Stimulated activated CD4-positive, alpha-beta T cell treated with anti-CD3 and anti-CD28 coated beads, Interleukin-12 subunit alpha, Interleukin-12 subunit beta, amount 100 ng/mL, for 24 hours (primary cell): ENCODE measurements at regions not wholly inside any gene's neighbourhood (a gene's known extent, or its start where the extent isn't known, plus 50 kb on each side); places are given as distances from the start of the nearest gene placed in this dataset.
"Not testable (repeated sequence)": the region's sequence is repeated elsewhere in the genome, so short reads cannot be mapped to it uniquely, and the experiment has no call there.

Source experiments
- DNase-seq, 2 experiments: peaks; one replicate each; pipeline ENCODE4 v3.0.0-alpha.2; 2020; ENCODE audit warnings: low read depth in 2 of 2

DNA sequence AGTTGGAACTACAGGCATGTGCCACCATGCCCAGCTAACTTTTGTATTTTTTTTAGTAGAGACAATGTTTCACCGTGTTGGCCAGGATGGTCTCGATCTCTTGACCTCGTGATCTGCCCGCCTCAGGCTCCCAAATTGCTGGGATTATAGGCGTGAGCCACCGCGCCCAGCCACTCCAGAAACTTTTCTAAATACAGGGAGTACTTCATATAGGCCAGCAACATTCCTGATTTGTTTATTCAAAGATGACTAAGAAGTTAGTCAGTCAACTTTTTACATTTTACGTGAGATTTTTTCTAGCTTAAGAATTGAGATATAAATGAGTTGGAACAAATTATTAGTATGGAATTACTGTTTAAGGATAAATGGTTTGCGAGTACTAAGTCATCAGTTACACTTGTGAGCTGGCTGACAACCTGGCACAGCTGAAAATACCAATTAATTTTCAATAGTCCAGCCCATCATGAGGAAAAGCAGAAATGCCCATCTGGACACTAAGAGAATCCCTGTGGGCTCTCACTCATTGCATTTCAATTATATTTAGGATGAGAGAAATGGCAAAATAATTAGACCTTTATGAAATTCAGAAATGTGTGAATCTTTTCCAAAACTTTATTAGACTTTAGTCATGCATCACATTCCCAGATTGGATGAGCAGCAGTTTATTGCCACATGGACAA, 430.8 kb upstream of the SPATA31A3 start:
- not testable (repeated sequence) for DNase-seq

DNA sequence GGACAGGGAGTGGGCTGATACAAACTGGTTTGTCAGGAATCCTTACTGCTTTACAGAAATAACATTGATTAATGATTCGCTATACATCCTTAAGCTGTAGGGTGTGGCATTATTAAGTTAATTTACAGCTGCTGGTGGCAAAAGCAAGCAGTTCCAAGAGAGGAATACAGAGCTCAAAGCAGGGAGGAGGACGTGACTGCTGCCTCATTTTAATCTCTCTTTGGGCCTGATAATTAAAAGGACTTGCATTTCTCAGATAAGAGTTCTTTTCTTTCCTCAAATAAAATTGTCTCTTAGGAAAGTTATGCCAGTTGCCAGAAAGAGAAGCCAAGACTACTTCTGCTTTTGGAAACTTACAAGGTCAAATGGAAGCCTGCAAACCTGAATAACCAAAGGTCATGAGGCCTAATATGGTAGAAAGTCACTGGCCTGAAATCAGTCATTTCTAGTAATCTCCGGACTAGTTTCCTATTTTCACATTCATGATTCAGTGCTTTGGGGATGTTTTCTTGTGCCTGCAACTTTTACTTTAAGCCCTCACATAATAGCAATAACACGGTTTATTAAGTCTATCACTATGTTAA, 426.2 kb upstream of the SPATA31A3 start:
- not testable (repeated sequence) for DNase-seq

GRCh38 chr9:67417341-67417983, 425.1 kb upstream of the SPATA31A3 start:
- not testable (repeated sequence) for DNase-seq

DNA sequence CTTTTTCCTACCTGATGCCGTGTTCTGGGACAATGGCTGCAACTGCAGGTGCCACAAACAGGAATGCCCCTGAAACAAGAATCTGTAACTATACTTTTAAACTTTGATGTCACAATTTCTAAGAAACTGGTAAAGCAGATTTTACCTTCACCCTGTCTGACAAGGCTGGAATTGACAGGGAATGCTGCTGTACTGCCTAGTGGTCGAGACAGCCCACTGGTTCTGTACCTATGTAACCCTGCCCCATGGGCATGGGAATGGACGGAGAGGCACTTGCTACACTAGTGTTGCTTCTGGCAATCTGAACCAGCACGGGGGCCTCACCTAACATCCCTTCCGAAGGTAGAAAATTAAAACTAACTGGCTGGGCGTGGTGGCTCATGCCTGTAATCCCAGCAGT, 424.3 kb upstream of the SPATA31A3 start:
- not testable (repeated sequence) for DNase-seq

DNA sequence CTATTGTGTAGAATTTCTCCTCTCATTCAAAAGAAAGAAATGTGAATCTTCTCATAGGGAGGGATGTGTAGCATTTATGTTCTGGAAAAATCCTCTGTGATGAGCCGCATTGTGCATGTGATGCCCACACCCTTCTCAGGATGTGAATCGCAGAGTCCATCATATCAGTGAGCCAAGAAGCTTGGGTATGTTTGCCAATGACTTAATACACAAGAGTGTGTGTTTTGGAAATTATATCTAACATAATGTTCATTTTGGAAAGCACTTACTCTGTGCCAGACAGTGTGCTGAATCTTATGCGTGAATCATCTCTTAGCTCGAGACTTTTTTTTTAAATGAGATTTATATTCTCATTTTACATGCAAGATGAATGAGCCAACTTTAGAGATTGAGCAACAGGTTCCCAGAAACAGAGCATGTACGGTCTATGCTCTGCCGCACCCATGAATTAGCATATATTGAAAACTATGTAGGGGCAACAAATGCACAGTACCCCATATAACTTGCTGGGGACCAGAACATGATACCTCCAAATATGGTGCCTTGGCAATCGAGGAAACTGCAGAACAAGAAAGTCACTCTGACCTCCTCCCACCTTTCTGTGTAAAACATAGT, 418.4 kb upstream of the SPATA31A3 start:
- not testable (repeated sequence) for DNase-seq

DNA sequence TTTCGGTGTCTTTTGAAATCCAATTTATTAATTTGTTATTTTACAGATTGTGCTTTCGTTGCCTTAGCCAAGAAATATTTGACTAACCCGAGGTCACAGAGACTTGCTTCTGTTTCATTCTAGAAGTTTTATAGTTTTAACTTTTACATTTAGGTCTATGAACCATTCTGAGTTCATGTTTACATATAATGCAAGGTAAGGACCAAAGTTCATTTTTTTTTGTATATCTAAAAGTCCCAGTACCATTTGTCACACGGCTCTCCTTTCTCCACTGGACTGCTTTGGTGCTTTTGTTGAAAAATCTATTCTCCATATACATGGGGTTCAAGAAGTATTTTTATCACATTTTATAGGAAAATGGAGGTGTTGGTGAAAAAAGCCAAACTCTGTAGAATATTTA, 411.4 kb upstream of the SPATA31A3 start:
- DNase-seq = not testable (repeated sequence)

DNA sequence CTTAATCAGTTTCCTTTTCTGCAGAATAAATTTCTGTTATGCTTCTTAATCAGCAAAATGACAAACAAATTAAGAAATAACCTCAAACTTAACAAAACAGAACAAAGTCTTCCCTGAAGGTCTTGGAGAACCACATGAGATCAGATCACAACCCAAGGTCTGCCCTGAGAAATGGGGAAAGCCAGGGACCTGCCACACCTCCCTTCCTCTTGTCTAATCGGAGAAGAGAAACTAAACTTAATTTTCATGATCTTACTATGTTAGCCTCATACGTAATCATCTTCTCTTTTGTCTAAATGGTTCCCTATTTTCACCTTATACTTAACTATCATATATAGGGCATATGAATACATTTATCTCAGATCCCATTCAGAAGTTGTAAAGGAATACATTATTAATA, 405.4 kb upstream of the SPATA31A3 start:
- not testable (repeated sequence) for DNase-seq

DNA sequence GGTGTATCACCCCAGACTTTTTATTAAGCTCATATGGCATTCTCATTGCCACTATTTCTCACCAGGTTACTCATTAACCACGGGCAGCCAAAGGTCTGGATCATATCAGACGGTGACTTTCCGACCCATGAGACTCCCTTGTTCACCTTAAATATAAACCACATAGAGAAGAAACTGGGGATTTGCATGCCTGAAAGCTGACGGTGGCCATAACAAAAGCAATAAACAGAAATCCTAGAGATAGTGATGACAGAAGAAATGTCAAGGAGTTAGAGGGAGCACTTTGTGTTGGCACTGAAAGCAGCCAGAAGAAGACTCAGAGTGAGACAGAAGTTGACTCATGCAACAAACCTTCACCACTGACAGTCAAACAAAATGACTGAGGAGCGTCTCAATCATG, 402.4 kb upstream of the SPATA31A3 start:
- not testable (repeated sequence) for DNase-seq

GRCh38 chr9:67394038-67394437, 401.7 kb upstream of the SPATA31A3 start:
- not testable (repeated sequence) for DNase-seq

GRCh38 chr9:67369664-67370063, 377.3 kb upstream of the SPATA31A3 start:
- not testable (repeated sequence) for DNase-seq

DNA sequence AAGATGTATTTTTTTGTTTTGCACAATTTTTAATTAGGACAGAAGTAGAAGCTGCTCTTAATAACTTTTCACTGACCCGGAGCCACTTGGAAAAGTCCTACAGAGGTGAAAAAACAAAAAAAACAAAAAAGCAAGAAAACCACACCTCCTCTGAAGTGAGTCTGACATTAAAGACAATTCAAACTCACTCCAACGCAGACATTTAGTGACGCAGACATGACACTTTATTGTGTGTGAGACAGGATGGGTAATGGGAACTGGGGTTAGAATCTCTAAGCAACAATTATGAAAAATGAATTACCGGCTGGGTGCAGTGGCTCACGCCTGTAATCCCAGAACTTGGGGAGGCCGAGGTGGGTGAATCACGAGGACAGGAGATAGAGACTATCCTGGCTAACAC, 370.0 kb upstream of the SPATA31A3 start:
- DNase-seq = not testable (repeated sequence)

- DNase-seq = not testable (repeated sequence)
Measured at GRCh38 chr9:67353961-67354360, 361.6 kb upstream of the SPATA31A3 start.

- not testable (repeated sequence) for DNase-seq
Measured at GRCh38 chr9:67349424-67349759, 357.0 kb upstream of the SPATA31A3 start.

GRCh38 chr9:67348562-67349423, 356.4 kb upstream of the SPATA31A3 start:
- DNase-seq = not testable (repeated sequence)

DNA sequence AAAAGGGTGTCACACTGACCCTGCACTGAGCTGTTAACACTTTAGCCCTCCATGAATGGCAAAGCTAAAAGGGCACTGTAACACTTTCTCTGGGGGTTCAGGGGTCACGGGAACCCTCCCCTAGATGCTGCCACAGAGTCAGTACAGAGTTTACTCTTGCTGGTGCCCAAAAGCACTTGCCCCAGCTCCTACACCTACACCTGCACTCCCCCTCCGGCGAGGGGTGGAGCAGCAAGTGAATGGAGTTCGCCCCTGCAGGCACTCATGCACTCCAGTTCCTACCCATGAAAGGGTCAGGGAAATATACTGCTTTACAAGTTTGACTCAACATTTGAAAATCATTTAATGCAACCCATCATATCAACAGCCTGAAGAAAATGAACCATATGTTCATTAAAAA, 355.7 kb upstream of the SPATA31A3 start:
- not testable (repeated sequence) for DNase-seq

DNA sequence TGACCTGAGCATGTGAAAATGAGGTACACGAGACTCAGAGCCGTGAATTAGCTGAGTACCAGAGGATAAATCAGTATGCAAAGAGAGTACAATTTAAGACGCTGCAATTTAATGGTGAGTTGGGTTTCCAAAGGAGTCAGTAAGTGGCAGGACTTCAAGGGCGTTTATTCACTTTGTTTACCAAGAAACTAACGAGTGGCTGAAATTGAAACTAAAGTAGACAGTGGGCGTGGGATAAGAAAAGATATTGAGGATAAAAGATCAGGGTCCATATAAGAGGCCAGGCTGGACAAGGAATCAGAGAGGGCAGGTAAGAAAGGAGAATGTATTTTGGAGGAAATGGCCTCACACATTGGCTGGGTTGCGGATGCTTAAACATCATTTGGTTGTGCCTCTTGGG, 346.9 kb upstream of the SPATA31A3 start:
- DNase-seq = not testable (repeated sequence)

DNA sequence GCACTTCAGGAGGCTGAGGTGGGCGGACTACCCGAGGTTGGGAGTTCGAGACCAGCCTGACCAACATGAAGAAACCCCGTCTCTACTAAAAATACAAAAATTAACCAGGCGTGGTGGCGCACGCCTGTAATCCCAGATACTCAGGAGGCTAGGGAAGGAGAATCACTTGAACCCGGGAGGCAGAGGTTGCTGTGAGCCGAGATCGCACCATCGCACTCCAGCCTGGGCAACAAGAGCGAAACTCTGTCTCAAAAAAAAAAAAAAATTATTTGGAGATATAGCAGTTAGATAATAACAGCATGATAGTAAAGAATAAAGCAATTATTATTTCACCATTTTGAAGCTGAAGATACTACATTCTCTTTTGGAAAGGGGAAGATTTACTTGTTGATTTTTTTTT, 345.9 kb upstream of the SPATA31A3 start:
- DNase-seq = not testable (repeated sequence)

DNA sequence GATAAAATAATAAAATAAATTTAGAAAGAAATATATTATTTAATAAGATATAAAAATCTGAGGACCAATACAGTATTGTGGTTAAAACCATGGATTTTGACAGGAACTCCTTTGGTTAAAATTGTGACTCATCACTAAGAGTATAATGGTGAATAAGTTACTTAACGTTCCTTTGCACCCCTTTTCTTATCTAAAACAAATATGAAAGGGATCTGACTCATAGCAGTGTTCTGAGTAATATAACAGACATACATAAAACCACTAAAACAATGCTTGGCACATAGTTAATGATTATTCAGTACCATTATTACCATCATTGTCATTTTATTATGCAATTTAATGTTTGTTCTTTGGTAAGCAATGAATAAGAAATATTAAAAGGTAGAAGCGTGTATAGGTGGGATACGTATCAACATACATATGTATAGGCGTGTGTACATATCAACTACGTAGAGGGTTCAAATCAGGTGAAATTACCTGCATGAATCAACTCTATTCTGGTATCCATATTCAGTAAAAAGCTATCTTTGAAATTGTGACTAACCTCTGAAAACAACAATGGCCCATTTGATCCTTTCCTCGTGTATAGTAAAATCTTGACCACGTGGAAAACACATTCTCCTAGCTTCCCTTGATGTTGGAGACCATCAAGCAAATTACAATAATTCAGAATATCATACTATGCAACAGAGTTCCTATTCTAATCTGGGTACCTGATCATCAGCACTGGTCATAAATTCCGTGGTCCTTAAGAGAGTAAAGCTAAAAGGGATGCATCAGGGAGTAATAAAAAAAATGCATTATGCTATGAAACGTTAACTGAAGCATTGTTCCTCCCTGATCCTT, 342.6 kb upstream of the SPATA31A3 start:
- DNase-seq = not testable (repeated sequence)

GRCh38 chr9:67331634-67332033, 339.3 kb upstream of the SPATA31A3 start:
- DNase-seq = not testable (repeated sequence)

GRCh38 chr9:67313409-67313808, 321.1 kb upstream of the SPATA31A3 start:
- not testable (repeated sequence) for DNase-seq

DNA sequence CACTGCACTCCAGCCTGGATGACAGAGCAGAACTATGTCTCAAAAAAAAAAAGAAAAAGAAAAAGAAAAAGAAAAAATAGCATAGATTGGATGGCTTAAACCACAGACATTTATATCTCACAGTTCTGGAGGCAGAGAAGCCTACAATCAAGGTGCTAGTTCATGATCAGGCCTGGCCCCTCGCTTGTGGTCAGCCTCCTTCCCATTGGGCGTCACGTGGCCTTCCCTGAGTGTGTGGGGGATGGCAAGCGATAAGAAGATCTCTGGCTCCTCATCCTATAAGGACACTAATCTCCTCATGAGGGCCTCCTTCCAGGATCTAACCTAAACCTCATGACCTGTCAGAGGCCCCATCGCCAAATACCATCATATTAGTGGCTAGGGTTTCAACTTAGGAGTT, 320.2 kb upstream of the SPATA31A3 start:
- DNase-seq = not testable (repeated sequence)
